CD4-positive, CD25-positive, alpha-beta regulatory T cell (primary cell): ENCODE measurements at regions not wholly inside any gene's neighbourhood (a gene's known extent, or its start where the extent isn't known, plus 50 kb on each side); places are given as distances from the start of the nearest gene placed in this dataset.
A peak's percentile ranks its signal among the peaks of the same experiment; 100 is the strongest.
"Not testable (repeated sequence)": the region's sequence is repeated elsewhere in the genome, so short reads cannot be mapped to it uniquely, and the experiment has no call there.

Experiments
- ATAC-seq, 2 donors: fragments of 150-1000 bp; cut with Tn5 transposase; one replicate each; pipeline ENCODE4 v1.10.0; 2021; ENCODE audit warnings: low read depth in 2 of 2, moderate number of reproducible peaks in 2 of 2, moderate library complexity in 1 of 2
- DNase-seq, 3 donors: peaks; one replicate each; pipeline versions ENCODE4 v3.0.0 to v3.0.0-alpha.2; 2012 to 2022; ENCODE audit warnings: mixed read lengths in 1 of 3
- H3K27ac ChIP-seq: one replicate; pipeline ENCODE4 v1.7.0; 2013; ENCODE audit warnings: mild to moderate bottlenecking, low read length; ENCODE audit not compliant: insufficient read depth, poor library complexity, severe bottlenecking
- H3K27me3 ChIP-seq: one replicate; pipeline ENCODE4 v1.7.0; 2013; ENCODE audit warnings: low read length; ENCODE audit not compliant: control insufficient read depth, insufficient read depth
- H3K36me3 ChIP-seq: one replicate; pipeline ENCODE4 v1.7.0; 2013; ENCODE audit warnings: mild to moderate bottlenecking, low read length, moderate library complexity; ENCODE audit not compliant: control insufficient read depth, insufficient read depth
- H3K4me1 ChIP-seq: 2 replicates; pipeline ENCODE4 v1.7.0; 2013; ENCODE audit warnings: mild to moderate bottlenecking, low read length; ENCODE audit not compliant: insufficient read depth, control insufficient read depth, poor library complexity, severe bottlenecking
- H3K4me3 ChIP-seq: one replicate; pipeline ENCODE4 v1.7.0; 2013; ENCODE audit warnings: low read depth, mild to moderate bottlenecking, low read length, moderate library complexity
- H3K9me3 ChIP-seq, 2 experiments: 1 replicate in 1 of 2; 2 replicates in 1 of 2; pipeline ENCODE4 v1.7.0; 2013; ENCODE audit warnings: low read length in 2 of 2, mild to moderate bottlenecking in 1 of 2, moderate library complexity in 1 of 2; ENCODE audit not compliant: control insufficient read depth in 2 of 2
- H3K27ac Mint-ChIP-seq, 3 donors: one replicate each; pipeline ENCODE4 v1.8.0; 2020 to 2022; ENCODE audit warnings: mild to moderate bottlenecking in 3 of 3, mixed read lengths in 3 of 3, moderate library complexity in 2 of 3
- H3K27me3 Mint-ChIP-seq: one replicate; pipeline ENCODE4 v1.8.0; 2022; ENCODE audit warnings: mild to moderate bottlenecking, mixed read lengths
- H3K36me3 Mint-ChIP-seq: one replicate; pipeline ENCODE4 v1.8.0; 2020; ENCODE audit warnings: mixed read lengths
- H3K4me1 Mint-ChIP-seq, 4 donors: one replicate each; pipeline ENCODE4 v1.8.0; 2020 to 2022; ENCODE audit warnings: mixed read lengths in 4 of 4, mild to moderate bottlenecking in 1 of 4
- H3K4me3 Mint-ChIP-seq, 4 donors: one replicate each; pipeline ENCODE4 v1.8.0; 2020 to 2022; ENCODE audit warnings: mild to moderate bottlenecking in 4 of 4, mixed read lengths in 4 of 4, moderate library complexity in 3 of 4
- H3K9me3 Mint-ChIP-seq, 7 donors: one replicate each; pipeline ENCODE4 v1.8.0; 2020 to 2022; ENCODE audit warnings: mixed read lengths in 7 of 7, mild to moderate bottlenecking in 3 of 7, moderate library complexity in 2 of 7

GRCh38 chr13:30545320-30545719, 72.4 kb upstream of the USPL1 start:
- no peaks in the 10 kb centered on the region for H3K36me3 Mint-ChIP-seq
- Histone ChIP-seq H3K4me1 (no peaks in the 10 kb centered on the region), H3K4me3 (no peak overlapping the region), H3K36me3 (no peaks in the 10 kb centered on the region), H3K27ac (no peak overlapping the region), H3K9me3 (no peaks in the 10 kb centered on the region), H3K27me3 (no peaks in the 10 kb centered on the region)
- ATAC-seq (no peak), DNase-seq (no peak)
- H3K27ac Mint-ChIP-seq = no peak overlapping the region
- peaks cover 0 to 1% (median 0%) of the 10 kb centered on the region in 7 donors for H3K9me3 Mint-ChIP-seq
- H3K4me3 Mint-ChIP-seq = no peak overlapping the region
- H3K27me3 Mint-ChIP-seq = peaks cover 10% of the 10 kb centered on the region
- peaks cover 0 to 2% (median under 1%) of the 10 kb centered on the region in 4 donors for H3K4me1 Mint-ChIP-seq

- not testable (repeated sequence) for H3K27me3 Mint-ChIP-seq, H3K36me3 Mint-ChIP-seq, H3K9me3 ChIP-seq, H3K9me3 Mint-ChIP-seq, DNase-seq, ATAC-seq, H3K4me1 ChIP-seq, H3K27me3 ChIP-seq, H3K4me1 Mint-ChIP-seq, H3K4me3 ChIP-seq, H3K27ac ChIP-seq, H3K27ac Mint-ChIP-seq, H3K4me3 Mint-ChIP-seq, H3K36me3 ChIP-seq
Observed at GRCh38 chr13:30548046-30548445, 69.7 kb upstream of the USPL1 start.

- Histone ChIP-seq H3K4me1 (no peaks in the 10 kb centered on the region), H3K4me3 (no peak overlapping the region), H3K9me3 (no peaks in the 10 kb centered on the region), H3K27me3 (no peaks in the 10 kb centered on the region), H3K27ac (no peak overlapping the region), H3K36me3 (no peaks in the 10 kb centered on the region)
- H3K27ac Mint-ChIP-seq = no peak overlapping the region
- ATAC-seq (peak; percentile 63 to 74), DNase-seq (peak in 2 of 3 donors; percentile 32 to 71)
- no peaks in the 10 kb centered on the region for H3K36me3 Mint-ChIP-seq
- H3K27me3 Mint-ChIP-seq = peaks cover 4% of the 10 kb centered on the region
- peaks cover 0 to 1% (median 0%) of the 10 kb centered on the region in 7 donors for H3K9me3 Mint-ChIP-seq
- no peak overlapping the region for H3K4me3 Mint-ChIP-seq
- H3K4me1 Mint-ChIP-seq = peaks cover 0 to 3% (median under 1%) of the 10 kb centered on the region in 4 donors
Observed at GRCh38 chr13:30551189-30551588, 66.5 kb upstream of the USPL1 start.

GRCh38 chr13:30552567-30552966, 65.2 kb upstream of the USPL1 start:
- DNase-seq = no peak
- peak overlapping the region in 1 of 3 donors; percentile 24 for H3K27ac Mint-ChIP-seq
- peaks cover 4% of the 10 kb centered on the region for H3K27me3 Mint-ChIP-seq
- H3K4me3 ChIP-seq = no peak overlapping the region
- no peaks in the 10 kb centered on the region for H3K9me3 ChIP-seq
- peaks cover 0 to 1% (median 0%) of the 10 kb centered on the region in 7 donors for H3K9me3 Mint-ChIP-seq
- H3K4me3 Mint-ChIP-seq = no peak overlapping the region
- H3K27me3 ChIP-seq = no peaks in the 10 kb centered on the region
- H3K36me3 ChIP-seq = no peaks in the 10 kb centered on the region
- peaks cover 0 to 3% (median under 1%) of the 10 kb centered on the region in 4 donors for H3K4me1 Mint-ChIP-seq
- no peak overlapping the region for H3K27ac ChIP-seq
- no peaks in the 10 kb centered on the region for H3K4me1 ChIP-seq
- H3K36me3 Mint-ChIP-seq = no peaks in the 10 kb centered on the region
- no peak for ATAC-seq

GRCh38 chr13:30559274-30559673, 58.4 kb upstream of the USPL1 start:
- H3K27ac ChIP-seq = no peak overlapping the region
- ATAC-seq (no peak), DNase-seq (no peak)
- H3K9me3 Mint-ChIP-seq = peaks cover 0 to 1% (median 0%) of the 10 kb centered on the region in 7 donors
- no peak overlapping the region for H3K4me3 Mint-ChIP-seq
- H3K36me3 Mint-ChIP-seq = no peaks in the 10 kb centered on the region
- no peaks in the 10 kb centered on the region for H3K27me3 ChIP-seq
- H3K36me3 ChIP-seq = no peaks in the 10 kb centered on the region
- H3K4me3 ChIP-seq = no peak overlapping the region
- no peaks in the 10 kb centered on the region for H3K9me3 ChIP-seq
- no peak overlapping the region for H3K27ac Mint-ChIP-seq
- H3K27me3 Mint-ChIP-seq = peaks cover 27% of the 10 kb centered on the region
- no peaks in the 10 kb centered on the region for H3K4me1 ChIP-seq
- no peaks in the 10 kb centered on the region for H3K4me1 Mint-ChIP-seq

GRCh38 chr13:30560212-30560611, 57.5 kb upstream of the USPL1 start:
- H3K27ac ChIP-seq = no peak overlapping the region
- H3K9me3 ChIP-seq = no peaks in the 10 kb centered on the region
- H3K4me1 Mint-ChIP-seq = no peaks in the 10 kb centered on the region
- H3K27me3 ChIP-seq = no peaks in the 10 kb centered on the region
- peaks cover 27% of the 10 kb centered on the region for H3K27me3 Mint-ChIP-seq
- H3K4me3 ChIP-seq = no peak overlapping the region
- no peak overlapping the region for H3K27ac Mint-ChIP-seq
- no peak overlapping the region for H3K4me3 Mint-ChIP-seq
- ATAC-seq = no peak
- no peaks in the 10 kb centered on the region for H3K4me1 ChIP-seq
- no peaks in the 10 kb centered on the region for H3K36me3 Mint-ChIP-seq
- H3K36me3 ChIP-seq = no peaks in the 10 kb centered on the region
- DNase-seq = no peak
- H3K9me3 Mint-ChIP-seq = peaks cover 0 to 1% (median 0%) of the 10 kb centered on the region in 7 donors

- H3K27ac ChIP-seq = no peak overlapping the region
- H3K4me1 Mint-ChIP-seq = no peaks in the 10 kb centered on the region
- H3K36me3 ChIP-seq = no peaks in the 10 kb centered on the region
- H3K27ac Mint-ChIP-seq = no peak overlapping the region
- no peak for DNase-seq
- H3K4me3 ChIP-seq = no peak overlapping the region
- H3K4me3 Mint-ChIP-seq = no peak overlapping the region
- H3K27me3 ChIP-seq = no peaks in the 10 kb centered on the region
- H3K4me1 ChIP-seq = no peaks in the 10 kb centered on the region
- no peaks in the 10 kb centered on the region for H3K9me3 ChIP-seq
- no peak for ATAC-seq
- H3K36me3 Mint-ChIP-seq = no peaks in the 10 kb centered on the region
- H3K9me3 Mint-ChIP-seq = peaks cover 0 to under 1% (median 0%) of the 10 kb centered on the region in 7 donors
- peaks cover 27% of the 10 kb centered on the region for H3K27me3 Mint-ChIP-seq
Observed at GRCh38 chr13:30561511-30561910, 56.2 kb upstream of the USPL1 start.

- Histone ChIP-seq H3K4me3 (no peak overlapping the region), H3K27me3 (no peaks in the 10 kb centered on the region), H3K4me1 (no peaks in the 10 kb centered on the region), H3K27ac (no peak overlapping the region), H3K9me3 (no peaks in the 10 kb centered on the region), H3K36me3 (no peaks in the 10 kb centered on the region)
- Mint-ChIP-seq H3K36me3 (no peaks in the 10 kb centered on the region), H3K4me3 (no peak overlapping the region), H3K27ac (no peak overlapping the region), H3K9me3 (no peaks in the 10 kb centered on the region), H3K4me1 (peaks cover 0 to 2% (median 0%) of the 10 kb centered on the region in 4 donors), H3K27me3 (peaks cover 20% of the 10 kb centered on the region)
- ATAC-seq = no peak
- no peak for DNase-seq
Observed at GRCh38 chr13:30564489-30564888, 53.2 kb upstream of the USPL1 start.
